Colonic mucosa (tissue), 4 donors: ENCODE measurements at regions not wholly inside any gene's neighbourhood (a gene's known extent, or its start where the extent isn't known, plus 50 kb on each side); places are given as distances from the start of the nearest gene placed in this dataset.

ENCODE experiments used
- DNase-seq: peaks from one replicate; pipeline ENCODE4 v3.0.0-alpha.2; 2020
- H3K27ac ChIP-seq: fragments of 200-600 bp; one replicate; pipeline ENCODE4 v1.8.0; 2021
- H3K27me3 ChIP-seq: fragments of 200-600 bp; one replicate; pipeline ENCODE4 v1.8.0; 2021
- H3K36me3 ChIP-seq: fragments of 200-600 bp; one replicate; pipeline ENCODE4 v1.8.0; 2021
- H3K4me1 ChIP-seq: fragments of 200-600 bp; one replicate; pipeline ENCODE4 v1.8.0; 2021; ENCODE audit warnings: mild to moderate bottlenecking
- H3K4me3 ChIP-seq: fragments of 200-600 bp; one replicate; pipeline ENCODE4 v1.8.0; 2021
- H3K9ac ChIP-seq, 2 donors: one replicate each; pipeline ENCODE4 v1.7.0; 2013; ENCODE audit warnings: control low read depth in 2 of 2, low read depth in 2 of 2, low read length in 2 of 2
- H3K9me3 ChIP-seq: fragments of 200-600 bp; one replicate; pipeline ENCODE4 v1.8.0; 2021
- intact Hi-C: fragments of 100-400 bp; cut with DNase I; formaldehyde crosslinking; loops from one replicate; pipeline ENCODE4 v1.14.1; 2022
- TF ChIP-seq, protein P1 (sequence below): fragments of 200-600 bp; IDR thresholded peaks from one replicate; pipeline ENCODE4 v1.8.0; 2022; ENCODE audit warnings: antibody characterized with exemption, mild to moderate bottlenecking
- donor health status: healthy.
- donor health status: DM: no; HTN: no; CAD: no.
- donor health status: DM: no; HTN: no; CAD: no.

DNA sequence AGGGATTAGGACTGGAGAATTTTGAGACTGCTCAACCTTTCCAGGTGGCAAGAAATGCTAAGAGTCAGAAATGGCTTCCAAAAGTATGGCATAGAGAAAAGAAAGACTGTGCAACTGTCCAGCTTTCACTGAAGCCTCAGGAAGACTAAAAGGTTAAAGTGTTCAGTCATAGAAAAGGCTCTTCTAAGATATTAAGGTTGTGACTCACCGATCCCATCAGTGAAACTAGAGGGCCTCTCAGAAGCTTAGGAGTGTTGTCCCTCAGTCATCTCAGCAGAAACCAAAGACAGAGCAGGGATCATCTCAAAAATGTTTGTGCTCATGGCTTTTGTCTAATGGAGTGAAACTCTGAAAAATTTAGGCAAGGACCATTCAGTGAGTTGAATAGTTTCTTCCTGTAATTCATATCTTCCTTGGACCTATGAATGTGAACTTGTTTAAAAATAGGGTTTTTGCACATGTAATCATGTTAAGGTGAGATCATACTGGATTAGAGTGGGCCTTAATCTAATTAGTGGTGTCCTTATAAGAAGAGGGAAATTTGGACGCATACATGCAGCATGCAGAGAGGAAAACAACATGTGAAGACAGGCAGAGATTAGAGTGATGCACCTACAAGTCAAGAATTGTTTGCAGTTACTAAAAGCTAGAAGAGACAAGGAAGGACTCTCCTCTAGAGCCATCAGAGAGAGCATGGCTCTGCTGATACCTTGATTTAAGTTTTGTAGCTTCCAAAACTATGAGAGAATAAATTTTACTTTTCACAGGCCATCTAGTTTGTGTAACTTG lies 71.3 kb downstream of the RPE65 start:
- H3K9me3 ChIP-seq: no peaks in the 10 kb centered on the region
- H3K9ac ChIP-seq: no peak overlapping the region
- no peak overlapping the region for H3K4me3 ChIP-seq
- H3K27ac ChIP-seq: no peak overlapping the region
- DNase-seq: no peak
- no peaks in the 10 kb centered on the region for H3K36me3 ChIP-seq
- H3K4me1 ChIP-seq: no peaks in the 10 kb centered on the region
- TF ChIP-seq, protein P1, sequence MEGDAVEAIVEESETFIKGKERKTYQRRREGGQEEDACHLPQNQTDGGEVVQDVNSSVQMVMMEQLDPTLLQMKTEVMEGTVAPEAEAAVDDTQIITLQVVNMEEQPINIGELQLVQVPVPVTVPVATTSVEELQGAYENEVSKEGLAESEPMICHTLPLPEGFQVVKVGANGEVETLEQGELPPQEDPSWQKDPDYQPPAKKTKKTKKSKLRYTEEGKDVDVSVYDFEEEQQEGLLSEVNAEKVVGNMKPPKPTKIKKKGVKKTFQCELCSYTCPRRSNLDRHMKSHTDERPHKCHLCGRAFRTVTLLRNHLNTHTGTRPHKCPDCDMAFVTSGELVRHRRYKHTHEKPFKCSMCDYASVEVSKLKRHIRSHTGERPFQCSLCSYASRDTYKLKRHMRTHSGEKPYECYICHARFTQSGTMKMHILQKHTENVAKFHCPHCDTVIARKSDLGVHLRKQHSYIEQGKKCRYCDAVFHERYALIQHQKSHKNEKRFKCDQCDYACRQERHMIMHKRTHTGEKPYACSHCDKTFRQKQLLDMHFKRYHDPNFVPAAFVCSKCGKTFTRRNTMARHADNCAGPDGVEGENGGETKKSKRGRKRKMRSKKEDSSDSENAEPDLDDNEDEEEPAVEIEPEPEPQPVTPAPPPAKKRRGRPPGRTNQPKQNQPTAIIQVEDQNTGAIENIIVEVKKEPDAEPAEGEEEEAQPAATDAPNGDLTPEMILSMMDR: no peak
- H3K27me3 ChIP-seq: no peaks in the 10 kb centered on the region
- intact Hi-C loops: no loop called here

DNA sequence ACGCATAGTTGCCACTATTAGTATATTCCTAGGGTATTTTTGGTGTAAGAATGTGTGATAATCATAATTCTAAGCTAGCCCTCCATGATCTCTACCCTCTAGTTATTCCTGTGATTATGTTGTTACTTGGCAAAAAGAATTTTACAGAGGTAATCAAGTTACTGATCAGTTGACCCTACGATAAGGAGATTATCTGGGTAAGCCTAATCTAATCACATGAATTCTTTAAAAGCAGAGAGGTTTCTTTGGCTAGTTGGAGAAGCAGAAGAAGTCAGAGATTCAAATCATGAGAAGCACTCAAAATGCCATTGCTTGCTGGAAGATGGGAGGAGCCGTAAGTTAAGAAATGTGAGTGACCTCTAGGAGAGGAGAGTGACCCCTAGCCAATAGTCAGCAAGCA lies 72.7 kb downstream of the RPE65 start:
- intact Hi-C loops: no loop called here
- Histone ChIP-seq H3K4me3 (no peak overlapping the region), H3K27me3 (no peaks in the 10 kb centered on the region), H3K9ac (no peak overlapping the region), H3K9me3 (no peaks in the 10 kb centered on the region), H3K36me3 (no peaks in the 10 kb centered on the region), H3K4me1 (no peaks in the 10 kb centered on the region), H3K27ac (no peak overlapping the region)
- TF ChIP-seq, protein P1: no peak
- DNase-seq: no peak

DNA sequence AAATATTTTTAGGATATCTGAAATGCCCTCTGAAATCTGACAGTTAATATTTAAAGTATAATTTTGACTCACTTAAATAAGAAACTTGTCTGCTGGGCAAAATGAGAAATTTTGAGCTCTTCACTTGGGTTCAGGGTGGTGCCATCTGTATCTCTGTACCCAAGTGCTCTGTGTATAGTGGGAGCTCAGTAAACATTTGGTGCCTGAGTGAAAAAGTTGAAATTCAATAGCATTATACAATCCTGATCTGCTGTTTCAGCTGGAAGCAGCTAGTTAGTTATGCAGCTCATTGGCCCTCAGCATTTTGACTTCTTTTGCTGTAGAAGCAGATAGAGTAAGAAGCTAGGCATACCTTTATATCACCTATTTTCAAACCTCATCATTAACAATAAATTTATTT lies 73.3 kb downstream of the RPE65 start:
- no peaks in the 10 kb centered on the region for H3K9me3 ChIP-seq
- intact Hi-C loops: no loop called here
- no peaks in the 10 kb centered on the region for H3K36me3 ChIP-seq
- H3K4me3 ChIP-seq: no peak overlapping the region
- DNase-seq: no peak
- no peaks in the 10 kb centered on the region for H3K4me1 ChIP-seq
- no peak overlapping the region for H3K27ac ChIP-seq
- TF ChIP-seq, protein P1: no peak
- H3K9ac ChIP-seq: no peak overlapping the region
- H3K27me3 ChIP-seq: no peaks in the 10 kb centered on the region

DNA sequence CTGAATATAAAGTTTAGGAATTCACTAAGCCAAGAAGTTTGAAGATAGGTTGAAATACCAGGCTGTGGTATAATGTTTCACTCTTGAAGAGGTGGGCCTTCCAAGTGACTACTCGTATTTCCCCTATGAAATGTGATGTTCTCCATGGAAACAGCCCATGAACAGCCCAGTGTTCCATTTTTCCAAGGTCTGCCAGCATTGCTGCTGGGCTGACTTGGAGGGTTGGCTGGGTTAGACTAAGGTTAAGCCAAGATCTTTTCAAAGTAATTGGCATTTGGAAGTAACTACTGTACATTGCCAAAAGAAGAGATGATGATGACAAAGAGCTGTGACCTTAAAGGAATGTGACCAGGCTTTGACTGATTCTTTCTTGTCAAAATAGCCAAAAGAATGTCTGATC lies 73.8 kb downstream of the RPE65 start:
- TF ChIP-seq, protein P1: no peak
- no peaks in the 10 kb centered on the region for H3K4me1 ChIP-seq
- intact Hi-C loops: no loop called here
- DNase-seq: no peak
- H3K36me3 ChIP-seq: no peaks in the 10 kb centered on the region
- H3K4me3 ChIP-seq: no peak overlapping the region
- H3K27ac ChIP-seq: no peak overlapping the region
- H3K27me3 ChIP-seq: no peaks in the 10 kb centered on the region
- H3K9ac ChIP-seq: no peak overlapping the region
- H3K9me3 ChIP-seq: no peaks in the 10 kb centered on the region

DNA sequence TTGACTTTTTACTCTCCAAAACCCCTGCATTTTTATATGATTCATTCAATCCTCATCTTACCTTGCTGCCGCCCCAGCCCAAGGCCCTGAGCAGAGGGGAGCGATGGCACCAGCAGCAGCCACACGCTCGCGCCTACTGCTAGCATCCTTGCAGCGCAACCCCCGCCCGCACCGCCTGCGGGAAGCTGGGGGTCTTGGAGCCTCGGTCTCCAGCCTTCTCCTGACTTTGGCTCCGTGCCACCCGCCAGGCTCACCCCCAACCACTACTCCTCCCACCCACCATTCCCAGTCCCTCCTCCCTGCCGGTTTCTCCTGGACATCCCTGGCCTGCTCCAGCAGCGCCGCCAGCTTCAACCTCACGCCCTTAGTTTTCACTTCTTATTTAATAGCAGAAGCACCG lies 76.6 kb downstream of the RPE65 start:
- no peak for DNase-seq
- no peaks in the 10 kb centered on the region for H3K4me1 ChIP-seq
- intact Hi-C loops: no loop called here
- TF ChIP-seq, protein P1: no peak
- H3K9ac ChIP-seq: no peak overlapping the region
- H3K27ac ChIP-seq: no peak overlapping the region
- H3K9me3 ChIP-seq: no peaks in the 10 kb centered on the region
- H3K27me3 ChIP-seq: no peaks in the 10 kb centered on the region
- H3K36me3 ChIP-seq: no peaks in the 10 kb centered on the region
- H3K4me3 ChIP-seq: no peak overlapping the region
